K562 (cell line): ENCODE measurements at regions not wholly inside any gene's neighbourhood (a gene's known extent, or its start where the extent isn't known, plus 50 kb on each side); places are given as distances from the start of the nearest gene placed in this dataset.

ENCODE experiments used
- ATAC-seq: fragments of 200-7000 bp; cut with Tn5 transposase; 3 replicates; pipeline ENCODE4 v1.9.1; 2020; ENCODE audit warnings: moderate library complexity
- BruUV-seq: library from RNA; stranded (reverse); fragments of 400-500 nt; replicated peaks from 2 replicates; lab custom pipeline; 2021; lab: Mats Ljungman, UMichigan
- CTCF ChIA-PET: fragments of 300-600 bp; formaldehyde crosslinking; extraction: SDS; loops from one replicate; lab custom pipeline; 2021; ENCODE audit warnings: low intra/inter-chr PET ratio; lab: Yijun Ruan, JAX
- POLR2A ChIA-PET: fragments of 300-600, 350-650 bp; sonication (Branson Sonifier 250); formaldehyde crosslinking; extraction: SDS; loops from one replicate; lab custom pipeline; 2021; ENCODE audit warnings: antibody characterized with exemption, inconsistent platforms; lab: Yijun Ruan, JAX
- DNase-seq, 4 experiments: peaks; one replicate each; pipeline versions ENCODE4 v3.0.0 to v3.0.0-alpha.2; 2011 to 2018; ENCODE audit warnings: low spot score in 3 of 4, mixed read lengths in 3 of 4; ENCODE audit errors: extremely low read depth in 1 of 4
- FAIRE-seq: peaks from 2 replicates; lab custom pipeline; 2011; peaks lifted over from hg19 to GRCh38; lab: Jason Lieb, UNC
- H2AFZ ChIP-seq: 2 replicates; pipeline ENCODE4 v1.6.0; 2011; ENCODE audit warnings: low read depth, low read length, control low read depth, inconsistent platforms
- H3K27ac ChIP-seq: fragments of 200-600 bp; 3 replicates; pipeline ENCODE4 v1.8.0; 2011; ENCODE audit warnings: low read depth, mild to moderate bottlenecking, control low read depth, inconsistent platforms, low read length, moderate library complexity, mixed read lengths; ENCODE audit errors: extremely low read depth
- H3K27me3 ChIP-seq, 2 experiments: fragments of 300-600 bp in 1 of 2; 2 replicates in 1 of 2; 3 replicates in 1 of 2; pipeline versions ENCODE4 v1.6.0 to v1.8.0; 2011; ENCODE audit warnings: inconsistent platforms in 2 of 2, low read length in 2 of 2, mild to moderate bottlenecking in 1 of 2, mixed read lengths in 1 of 2, moderate library complexity in 1 of 2; ENCODE audit not compliant: control insufficient read depth in 2 of 2, insufficient read depth in 2 of 2
- H3K36me3 ChIP-seq: fragments of 300-600 bp; 3 replicates; pipeline ENCODE4 v1.8.0; 2011; ENCODE audit warnings: mild to moderate bottlenecking, low read length, inconsistent platforms; ENCODE audit not compliant: control insufficient read depth, insufficient read depth
- H3K4me1 ChIP-seq, 2 experiments: fragments of 200-600 bp in 1 of 2; replicated peaks in 1 of 2; 2 replicates in 1 of 2; 3 replicates in 1 of 2; pipeline versions ENCODE4 v1.5.1 to v1.8.0; 2011; ENCODE audit warnings: inconsistent platforms in 2 of 2, low read length in 2 of 2, mild to moderate bottlenecking in 1 of 2, mixed read lengths in 1 of 2, moderate library complexity in 1 of 2; ENCODE audit not compliant: control insufficient read depth in 2 of 2, insufficient read depth in 2 of 2
- H3K4me2 ChIP-seq: 2 replicates; pipeline ENCODE4 v1.6.1; 2011; ENCODE audit warnings: low read length, control low read depth, inconsistent platforms, mixed read lengths; ENCODE audit not compliant: insufficient read depth
- H3K4me3 ChIP-seq: fragments of 200-600 bp; sonication (generic), shearing (Covaris generic); 2 replicates; pipeline ENCODE4 v1.5.1; 2016; ENCODE audit warnings: control low read depth, inconsistent platforms
- H3K79me2 ChIP-seq: fragments of 200-600 bp; 3 replicates; pipeline ENCODE4 v1.8.0; 2011; ENCODE audit warnings: low read length, inconsistent platforms; ENCODE audit not compliant: control insufficient read depth, insufficient read depth
- H3K9ac ChIP-seq, 2 experiments: 2 replicates each; pipeline versions ENCODE4 v1.6.0 to v1.6.1; 2011; ENCODE audit warnings: low read depth in 2 of 2, low read length in 2 of 2, control low read depth in 1 of 2, inconsistent platforms in 1 of 2, mild to moderate bottlenecking in 1 of 2, mixed read lengths in 1 of 2; ENCODE audit not compliant: insufficient read depth in 1 of 2
- H3K9me1 ChIP-seq: one replicate; pipeline ENCODE4 v1.6.0; 2011; ENCODE audit warnings: inconsistent platforms, mild to moderate bottlenecking, low read length, moderate library complexity; ENCODE audit not compliant: control insufficient read depth, insufficient read depth
- H3K9me3 ChIP-seq: replicated peaks from 2 replicates; pipeline ENCODE4 v1.5.1; 2011; ENCODE audit warnings: low read depth, low read length, inconsistent platforms; ENCODE audit not compliant: control insufficient read depth, insufficient read depth
- H4K20me1 ChIP-seq: replicated peaks from 2 replicates; pipeline ENCODE4 v1.6.1; 2011; ENCODE audit warnings: low read length, inconsistent platforms, mixed read lengths; ENCODE audit not compliant: control insufficient read depth, insufficient read depth
- DACH1 ChIP-seq: fragments of 450-650 bp; IDR thresholded peaks from 2 replicates; pipeline ENCODE4 v1.6.1; 2018; ENCODE audit not compliant: partially characterized antibody
- EP300 ChIP-seq: IDR thresholded peaks from 2 replicates; pipeline ENCODE4 v1.6.1; 2012; ENCODE audit warnings: low read length, improper control_type of control experiment
- EP400 ChIP-seq: fragments of 450-650 bp; IDR thresholded peaks from 2 replicates; pipeline ENCODE4 v1.6.1; 2017; ENCODE audit warnings: antibody characterized with exemption, mild to moderate bottlenecking, moderate library complexity
- EZH2 ChIP-seq: IDR thresholded peaks from 2 replicates; pipeline ENCODE4 v1.6.1; 2012; ENCODE audit warnings: low read depth, mild to moderate bottlenecking, inconsistent platforms, low read length, borderline replicate concordance
- KAT8 ChIP-seq: fragments of 450-650 bp; IDR thresholded peaks from 2 replicates; pipeline ENCODE4 v1.6.1; 2016; ENCODE audit warnings: low read depth, mild to moderate bottlenecking
- MAZ ChIP-seq, 2 experiments: fragments of 450-650 bp in 1 of 2; sonication (generic) in 1 of 2; formaldehyde crosslinking; IDR thresholded peaks in 1 of 2; conservative IDR thresholded peaks in 1 of 2; 2 replicates each; pipeline versions ENCODE4 v1.4.0 to v1.5.0; 2020; ENCODE audit warnings: mild to moderate bottlenecking in 1 of 2, missing genetic modification reagents in 1 of 2
- PRMT5 ChIP-seq: sonication (generic); formaldehyde crosslinking; IDR thresholded peaks from 2 replicates; pipeline ENCODE4 v1.5.0; 2020; ENCODE audit warnings: missing genetic modification reagents
- PTTG1 ChIP-seq: fragments of 450-650 bp; IDR thresholded peaks from 2 replicates; pipeline ENCODE4 v1.6.1; 2016; ENCODE audit warnings: low read depth, mild to moderate bottlenecking, missing genetic modification characterization, missing compliant biosample characterization
- U2AF1 ChIP-seq: fragments of 200-400 bp; formaldehyde crosslinking; optimal IDR thresholded peaks from 2 replicates; pipeline ENCODE3; 2017; ENCODE audit warnings: mild to moderate bottlenecking, low read depth, low read length, moderate library complexity
- WGBS: fragments of 100-300 bp; shearing (Covaris generic); methylation state at CpG from one replicate; pipeline ENCODE4 v1.1.6; 2016; ENCODE audit warnings: low coverage, mixed read lengths; ENCODE audit not compliant: insufficient coverage; ENCODE audit errors: missing lambda C conversion rate; 5-methylcytosine and 5-hydroxymethylcytosine counted together
- in situ Hi-C: fragments of 300-500 bp; cut with MboI; formaldehyde crosslinking; loops from 4 replicates; pipeline ENCODE4 v1.15.0; 2018; ENCODE audit warnings: inconsistent platforms, mixed read lengths
- intact Hi-C: fragments of 100-400 bp; cut with micrococcal nuclease; formaldehyde crosslinking; loops from 2 replicates; pipeline ENCODE4 v1.14.2; 2022
- TF ChIP-seq, protein P1 (sequence below): fragments of 450-650 bp; IDR thresholded peaks from 2 replicates; pipeline ENCODE4 v1.6.1; 2016; ENCODE audit warnings: mild to moderate bottlenecking
- TF ChIP-seq, protein P2 (sequence below): fragments of 450-650 bp; formaldehyde crosslinking; IDR thresholded peaks from 2 replicates; pipeline ENCODE4 v1.4.0; 2022; ENCODE audit warnings: missing genetic modification characterization

DNA sequence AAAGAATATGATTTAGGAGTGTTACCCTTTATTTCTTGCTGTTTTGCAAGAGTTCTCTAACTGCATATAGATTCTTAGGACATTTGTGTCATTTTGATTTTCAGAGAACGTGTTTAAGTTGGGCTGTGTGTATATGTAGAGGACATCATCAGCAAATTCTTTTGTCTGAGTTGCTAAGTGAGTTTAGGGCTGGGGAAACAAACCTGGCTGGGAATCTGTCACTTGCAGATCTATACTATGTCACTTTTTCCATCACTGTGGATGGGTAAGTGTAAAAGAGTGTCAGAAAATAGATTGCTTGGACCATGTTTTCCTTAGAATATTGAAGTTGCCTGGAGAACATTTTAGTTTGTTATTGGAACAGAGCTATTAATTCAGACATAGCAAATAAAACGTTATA is 349.1 kb upstream of the NEGR1 start:
- H3K4me3 ChIP-seq, result no peak overlapping the region
- H3K27ac ChIP-seq, result no peak overlapping the region
- H3K9me1 ChIP-seq, result no peaks in the 10 kb centered on the region
- no peaks in the 10 kb centered on the region for H3K79me2 ChIP-seq
- WGBS, result 0% methylated on average over 2 of the region's 2 CpGs
- H3K27me3 ChIP-seq, result no peaks in the 10 kb centered on the region
- ChIA-PET POLR2A (no interaction called here), CTCF (no interaction called here)
- H2AFZ ChIP-seq, result no peak overlapping the region
- H3K4me1 ChIP-seq, result no peaks in the 10 kb centered on the region
- H4K20me1 ChIP-seq, result no peaks in the 10 kb centered on the region
- TF ChIP-seq EZH2 (no peak), U2AF1 (no peak), DACH1 (no peak), KAT8 (no peak), PTTG1 (tag) (no peak), MAZ (CRISPR knock-in tag; conservative IDR thresholded peaks at IDR 0.05 in 1 of 2, IDR thresholded peaks at IDR 0.05 in 1 of 2) (no peak), EP400 (no peak), EP300 (no peak), PRMT5 (CRISPR knock-in tag) (no peak)
- TF ChIP-seq, protein P1, sequence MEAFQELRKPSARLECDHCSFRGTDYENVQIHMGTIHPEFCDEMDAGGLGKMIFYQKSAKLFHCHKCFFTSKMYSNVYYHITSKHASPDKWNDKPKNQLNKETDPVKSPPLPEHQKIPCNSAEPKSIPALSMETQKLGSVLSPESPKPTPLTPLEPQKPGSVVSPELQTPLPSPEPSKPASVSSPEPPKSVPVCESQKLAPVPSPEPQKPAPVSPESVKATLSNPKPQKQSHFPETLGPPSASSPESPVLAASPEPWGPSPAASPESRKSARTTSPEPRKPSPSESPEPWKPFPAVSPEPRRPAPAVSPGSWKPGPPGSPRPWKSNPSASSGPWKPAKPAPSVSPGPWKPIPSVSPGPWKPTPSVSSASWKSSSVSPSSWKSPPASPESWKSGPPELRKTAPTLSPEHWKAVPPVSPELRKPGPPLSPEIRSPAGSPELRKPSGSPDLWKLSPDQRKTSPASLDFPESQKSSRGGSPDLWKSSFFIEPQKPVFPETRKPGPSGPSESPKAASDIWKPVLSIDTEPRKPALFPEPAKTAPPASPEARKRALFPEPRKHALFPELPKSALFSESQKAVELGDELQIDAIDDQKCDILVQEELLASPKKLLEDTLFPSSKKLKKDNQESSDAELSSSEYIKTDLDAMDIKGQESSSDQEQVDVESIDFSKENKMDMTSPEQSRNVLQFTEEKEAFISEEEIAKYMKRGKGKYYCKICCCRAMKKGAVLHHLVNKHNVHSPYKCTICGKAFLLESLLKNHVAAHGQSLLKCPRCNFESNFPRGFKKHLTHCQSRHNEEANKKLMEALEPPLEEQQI, result no peak
- TF ChIP-seq, protein P2, sequence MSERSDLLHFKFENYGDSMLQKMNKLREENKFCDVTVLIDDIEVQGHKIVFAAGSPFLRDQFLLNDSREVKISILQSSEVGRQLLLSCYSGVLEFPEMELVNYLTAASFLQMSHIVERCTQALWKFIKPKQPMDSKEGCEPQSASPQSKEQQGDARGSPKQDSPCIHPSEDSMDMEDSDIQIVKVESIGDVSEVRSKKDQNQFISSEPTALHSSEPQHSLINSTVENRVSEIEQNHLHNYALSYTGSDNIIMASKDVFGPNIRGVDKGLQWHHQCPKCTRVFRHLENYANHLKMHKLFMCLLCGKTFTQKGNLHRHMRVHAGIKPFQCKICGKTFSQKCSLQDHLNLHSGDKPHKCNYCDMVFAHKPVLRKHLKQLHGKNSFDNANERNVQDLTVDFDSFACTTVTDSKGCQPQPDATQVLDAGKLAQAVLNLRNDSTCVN (CRISPR knock-in tag), result no peak
- no peak for FAIRE-seq
- ATAC-seq, result no peak
- no peak for DNase-seq
- BruUV-seq, result no TSS peak
- in situ Hi-C loops, result no loop called here
- no peaks in the 10 kb centered on the region for H3K36me3 ChIP-seq
- H3K9ac ChIP-seq, result no peak overlapping the region
- H3K4me2 ChIP-seq, result no peak overlapping the region
- H3K9me3 ChIP-seq, result no peaks in the 10 kb centered on the region
- intact Hi-C loops, result no loop called here
